Stomach (tissue), 8 donors: ENCODE measurements at regions not wholly inside any gene's neighbourhood (a gene's known extent, or its start where the extent isn't known, plus 50 kb on each side); places are given as distances from the start of the nearest gene placed in this dataset.
A peak's percentile ranks its signal among the peaks of the same experiment; 100 is the strongest.

Experiments
- DNase-seq, 2 donors: peaks; one replicate each; pipeline versions ENCODE4 v3.0.0 to v3.0.0-alpha.2; 2013 to 2019
- H3K27ac ChIP-seq, 5 donors: fragments of 200-600 bp in 4 of 5; sonication (generic) in 4 of 5; one replicate each; pipeline ENCODE4 v1.5.1; 2013 to 2019; ENCODE audit warnings: mild to moderate bottlenecking in 1 of 5, moderate library complexity in 1 of 5
- H3K27me3 ChIP-seq, 3 donors: fragments of 200-600 bp; sonication (generic); one replicate each; pipeline ENCODE4 v1.5.1; 2017 to 2019; ENCODE audit warnings: mixed run types in 1 of 3
- H3K36me3 ChIP-seq, 4 donors: fragments of 200-600 bp; sonication (generic); 1 replicate in 3 of 4; 2 replicates in 1 of 4; pipeline ENCODE4 v1.5.1; 2016 to 2019
- H3K4me1 ChIP-seq, 4 donors: fragments of 200-600 bp; sonication (generic); one replicate each; pipeline ENCODE4 v1.5.1; 2016 to 2019
- H3K4me3 ChIP-seq, 4 donors: fragments of 200-600 bp; sonication (generic) in 3 of 4; one replicate each; pipeline ENCODE4 v1.5.1; 2016 to 2019; ENCODE audit warnings: mild to moderate bottlenecking in 1 of 4
- H3K9me3 ChIP-seq, 4 donors: fragments of 200-600 bp; sonication (generic); one replicate each; pipeline ENCODE4 v1.5.1; 2016 to 2019
- EP300 ChIP-seq: sonication (generic); formaldehyde crosslinking; IDR thresholded peaks from one replicate; pipeline ENCODE4 v1.6.1; 2017; ENCODE audit warnings: antibody characterized with exemption
- POLR2A ChIP-seq, 4 donors: fragments of 450-650 bp; IDR thresholded peaks; one replicate each; pipeline ENCODE4 v1.6.1; 2016; ENCODE audit warnings: antibody characterized with exemption in 4 of 4, control low read depth in 2 of 4, mild to moderate bottlenecking in 1 of 4, moderate library complexity in 1 of 4
- POLR2AphosphoS5 ChIP-seq, 3 donors: sonication (generic); formaldehyde crosslinking; IDR thresholded peaks; one replicate each; pipeline ENCODE4 v1.6.1; 2016; ENCODE audit warnings: antibody characterized with exemption in 3 of 3
- WGBS, 5 donors: extraction: QIAGEN DNeasy Blood & Tissue Kit in 3 of 5; methylation state at CpG; one replicate each; pipeline versions ENCODE4 v1.1.5 to v1.1.7; 2013 to 2018; 5-methylcytosine and 5-hydroxymethylcytosine counted together
- intact Hi-C: fragments of 100-400 bp; cut with DNase I; formaldehyde crosslinking; loops from one replicate; pipeline ENCODE4 v1.15.1; 2023; ENCODE audit warnings: low total_unique reads
- TF ChIP-seq, protein P1 (sequence below), 7 experiments: fragments of 450-650 bp in 4 of 7; fragments of 200-600 bp in 3 of 7; sonication (generic) in 3 of 7; IDR thresholded peaks; one replicate each; pipeline ENCODE4 v1.5.1; 2016 to 2019; ENCODE audit warnings: antibody characterized with exemption in 7 of 7, control low read depth in 2 of 7, mild to moderate bottlenecking in 1 of 7
- donor health status: healthy with polysubstance abuse.
- donor health status: Bipolar disorder and iron deficiency.
- donor health status: healthy.

- intact Hi-C loops = no loop called here
- WGBS, 5 donors = 52 to 73% (median 66%) methylated on average over 3 of the region's 3 CpGs
- Histone ChIP-seq H3K36me3 (no peaks in the 10 kb centered on the region), H3K27ac (no peak overlapping the region), H3K9me3 (no peaks in the 10 kb centered on the region), H3K4me1 (peaks cover 0 to 12% (median 2%) of the 10 kb centered on the region in 4 donors), H3K27me3 (no peaks in the 10 kb centered on the region), H3K4me3 (no peak overlapping the region)
- TF ChIP-seq POLR2A (IDR thresholded peaks at IDR 0.05) = no peak
- TF ChIP-seq, protein P1, sequence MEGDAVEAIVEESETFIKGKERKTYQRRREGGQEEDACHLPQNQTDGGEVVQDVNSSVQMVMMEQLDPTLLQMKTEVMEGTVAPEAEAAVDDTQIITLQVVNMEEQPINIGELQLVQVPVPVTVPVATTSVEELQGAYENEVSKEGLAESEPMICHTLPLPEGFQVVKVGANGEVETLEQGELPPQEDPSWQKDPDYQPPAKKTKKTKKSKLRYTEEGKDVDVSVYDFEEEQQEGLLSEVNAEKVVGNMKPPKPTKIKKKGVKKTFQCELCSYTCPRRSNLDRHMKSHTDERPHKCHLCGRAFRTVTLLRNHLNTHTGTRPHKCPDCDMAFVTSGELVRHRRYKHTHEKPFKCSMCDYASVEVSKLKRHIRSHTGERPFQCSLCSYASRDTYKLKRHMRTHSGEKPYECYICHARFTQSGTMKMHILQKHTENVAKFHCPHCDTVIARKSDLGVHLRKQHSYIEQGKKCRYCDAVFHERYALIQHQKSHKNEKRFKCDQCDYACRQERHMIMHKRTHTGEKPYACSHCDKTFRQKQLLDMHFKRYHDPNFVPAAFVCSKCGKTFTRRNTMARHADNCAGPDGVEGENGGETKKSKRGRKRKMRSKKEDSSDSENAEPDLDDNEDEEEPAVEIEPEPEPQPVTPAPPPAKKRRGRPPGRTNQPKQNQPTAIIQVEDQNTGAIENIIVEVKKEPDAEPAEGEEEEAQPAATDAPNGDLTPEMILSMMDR (IDR thresholded peaks at IDR 0.05) = no peak
- no peak for TF ChIP-seq EP300
- no peak for TF ChIP-seq POLR2AphosphoS5 (IDR thresholded peaks at IDR 0.05)
- DNase-seq = peak in 1 of 2 donors; percentile 19
Measured at GRCh38 chr1:67892476-67893125, 59.3 kb upstream of the GNG12 start.

- no peak overlapping the region for H3K27ac ChIP-seq
- H3K36me3 ChIP-seq = no peaks in the 10 kb centered on the region
- 87 to 100% (median 90%) methylated on average over 1 of the region's 1 CpG for WGBS, 5 donors
Measured at GRCh38 chr1:67890857-67891256, 57.6 kb upstream of the GNG12 start.

GRCh38 chr1:67889953-67890567, 56.8 kb upstream of the GNG12 start:
- no peak overlapping the region for H3K27ac ChIP-seq
- TF ChIP-seq POLR2A (IDR thresholded peaks at IDR 0.05) (no peak), EP300 (no peak), POLR2AphosphoS5 (IDR thresholded peaks at IDR 0.05) (no peak)
- TF ChIP-seq, protein P1 (IDR thresholded peaks at IDR 0.05) = no peak

More at GRCh38 chr1:67890857-67891256, 57.6 kb upstream of the GNG12 start:
- Histone ChIP-seq H3K4me3 (no peak overlapping the region), H3K4me1 (peaks cover 0 to 6% (median 0%) of the 10 kb centered on the region in 4 donors), H3K9me3 (no peaks in the 10 kb centered on the region), H3K27me3 (no peaks in the 10 kb centered on the region)
- DNase-seq = no peak
- TF ChIP-seq POLR2A (IDR thresholded peaks at IDR 0.05) (no peak), POLR2AphosphoS5 (IDR thresholded peaks at IDR 0.05) (no peak), EP300 (no peak)
- TF ChIP-seq, protein P1 (IDR thresholded peaks at IDR 0.05) = no peak
- intact Hi-C loops = no loop called here

GRCh38 chr1:67889466-67889865, 56.2 kb upstream of the GNG12 start:
- no peak overlapping the region for H3K4me3 ChIP-seq
- TF ChIP-seq POLR2AphosphoS5 (IDR thresholded peaks at IDR 0.05) (no peak), POLR2A (IDR thresholded peaks at IDR 0.05) (no peak), EP300 (no peak)
- TF ChIP-seq, protein P1 (IDR thresholded peaks at IDR 0.05) = no peak
- no peaks in the 10 kb centered on the region for H3K9me3 ChIP-seq
- WGBS, 5 donors = 79 to 97% (median 92%) methylated on average over 1 of the region's 1 CpG
- intact Hi-C loops = no loop called here
- no peak for DNase-seq
- no peaks in the 10 kb centered on the region for H3K36me3 ChIP-seq
- no peaks in the 10 kb centered on the region for H3K27me3 ChIP-seq
- H3K27ac ChIP-seq = no peak overlapping the region
- peaks cover 0 to 6% (median 0%) of the 10 kb centered on the region in 4 donors for H3K4me1 ChIP-seq

More at GRCh38 chr1:67889953-67890567, 56.8 kb upstream of the GNG12 start:
- peak in 1 of 2 donors; percentile 52 for DNase-seq
- H3K9me3 ChIP-seq = no peaks in the 10 kb centered on the region
- H3K36me3 ChIP-seq = no peaks in the 10 kb centered on the region
- peaks cover 0 to 6% (median 0%) of the 10 kb centered on the region in 4 donors for H3K4me1 ChIP-seq
- H3K27me3 ChIP-seq = no peaks in the 10 kb centered on the region
- no peak overlapping the region for H3K4me3 ChIP-seq
- intact Hi-C loops = no loop called here
